ENCODE measurements at regions not wholly inside any gene's neighbourhood (a gene's known extent, or its start where the extent isn't known, plus 50 kb on each side); places are given as distances from the start of the nearest gene placed in this dataset.

DNA sequence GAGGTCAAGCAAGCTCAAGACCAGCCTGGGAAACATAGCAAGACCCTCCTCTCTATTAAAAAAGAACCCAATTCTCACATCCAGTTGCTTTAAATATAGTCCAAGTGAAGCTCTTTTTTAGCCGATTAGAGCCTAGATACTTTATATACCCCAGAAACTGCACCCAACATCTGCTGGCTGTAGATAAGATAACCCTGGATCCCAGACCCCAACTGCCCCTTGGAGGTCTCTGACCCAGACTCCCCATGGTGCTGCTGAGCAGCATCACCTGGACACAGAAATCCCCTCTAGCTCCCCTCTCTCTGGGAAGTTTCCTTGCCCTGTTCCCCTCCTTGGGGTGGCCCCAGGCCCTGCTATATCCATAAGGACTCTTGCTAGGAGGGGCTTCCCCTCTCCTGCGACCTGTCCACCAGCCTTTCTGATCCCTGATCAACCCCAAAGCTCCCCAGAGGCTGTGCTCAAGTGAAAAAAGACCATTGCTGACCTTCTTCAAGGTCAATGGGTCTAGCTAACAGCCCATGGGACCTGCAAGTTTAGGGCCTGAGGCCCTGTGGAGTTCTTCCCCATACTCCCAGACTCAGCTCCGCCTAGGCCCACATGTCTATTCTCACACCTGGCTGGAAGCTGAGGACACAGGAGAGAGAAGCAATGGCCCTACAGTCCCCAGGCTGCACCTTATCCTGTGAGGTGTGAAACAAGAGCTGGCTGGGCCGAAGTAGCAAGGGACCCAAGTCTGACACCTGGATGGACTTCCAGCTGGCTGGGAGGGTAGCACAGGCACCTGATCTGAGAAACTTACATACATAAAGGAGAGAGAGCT, 56.2 kb downstream of the ARL6IP4 start:
- ATAC-seq (ENCODE audit: low read depth in 2 of 2) (no peak), DNase-seq (no peak)
- H3K4me3 Mint-ChIP-seq: no peak overlapping the region
- Histone ChIP-seq H3K4me3 (ENCODE audit: low read depth, low read length) (no peak overlapping the region), H3K9me3 (ENCODE audit: control insufficient read depth in 2 of 2, low read length in 2 of 2) (no peaks in the 10 kb centered on the region), H3K27ac (ENCODE audit: insufficient read depth, low read length, poor library complexity, severe bottlenecking) (no peak overlapping the region), H3K36me3 (ENCODE audit: control insufficient read depth, insufficient read depth, low read length) (peaks cover 25% of the 10 kb centered on the region), H3K27me3 (ENCODE audit: control insufficient read depth, insufficient read depth, low read length) (no peaks in the 10 kb centered on the region), H3K4me1 (ENCODE audit: control insufficient read depth, insufficient read depth, low read length, poor library complexity, severe bottlenecking) (no peaks in the 10 kb centered on the region)
- H3K4me1 Mint-ChIP-seq: peaks cover 7 to 50% (median 22%) of the 10 kb centered on the region in 4 donors
- H3K27me3 Mint-ChIP-seq: no peaks in the 10 kb centered on the region
- H3K9me3 Mint-ChIP-seq: no peaks in the 10 kb centered on the region
- peaks cover 12% of the 10 kb centered on the region for H3K36me3 Mint-ChIP-seq
- peak overlapping the region; percentile 60 to 80 (median 78) for H3K27ac Mint-ChIP-seq

DNA sequence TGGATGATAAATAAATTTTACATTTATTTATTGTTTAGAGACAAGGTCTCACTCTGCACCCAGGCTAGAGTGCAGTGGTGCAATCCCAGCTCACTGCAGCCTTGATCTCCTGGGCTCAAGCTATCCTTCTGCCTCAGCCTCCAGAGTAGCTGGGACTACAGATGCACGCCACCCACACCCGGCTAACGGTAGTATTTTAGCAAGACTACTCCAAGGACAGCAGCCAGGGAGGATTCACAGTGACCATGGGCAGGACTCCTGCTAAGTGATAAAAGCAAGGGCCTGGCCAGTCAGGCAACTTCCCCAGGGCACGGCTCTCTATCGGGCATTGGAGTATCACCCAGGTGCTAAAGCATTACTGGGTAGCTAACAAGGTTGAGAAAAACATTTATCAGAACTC, 55.4 kb downstream of the ARL6IP4 start:
- H3K9me3 ChIP-seq (ENCODE audit: control insufficient read depth in 2 of 2, low read length in 2 of 2): no peaks in the 10 kb centered on the region
- Mint-ChIP-seq H3K9me3 (no peaks in the 10 kb centered on the region), H3K36me3 (peaks cover 18% of the 10 kb centered on the region), H3K4me3 (no peak overlapping the region), H3K4me1 (peaks cover 7 to 46% (median 22%) of the 10 kb centered on the region in 4 donors), H3K27ac (peak overlapping the region in 1 of 3 donors; percentile 80), H3K27me3 (no peaks in the 10 kb centered on the region)
- H3K36me3 ChIP-seq (ENCODE audit: control insufficient read depth, insufficient read depth, low read length): peaks cover 29% of the 10 kb centered on the region
- ATAC-seq (ENCODE audit: low read depth in 2 of 2): no peak
- H3K27ac ChIP-seq (ENCODE audit: insufficient read depth, low read length, poor library complexity, severe bottlenecking): no peak overlapping the region
- H3K4me1 ChIP-seq (ENCODE audit: control insufficient read depth, insufficient read depth, low read length, poor library complexity, severe bottlenecking): no peaks in the 10 kb centered on the region
- no peak for DNase-seq
- H3K4me3 ChIP-seq (ENCODE audit: low read depth, low read length): no peak overlapping the region
- no peaks in the 10 kb centered on the region for H3K27me3 ChIP-seq (ENCODE audit: control insufficient read depth, insufficient read depth, low read length)

DNA sequence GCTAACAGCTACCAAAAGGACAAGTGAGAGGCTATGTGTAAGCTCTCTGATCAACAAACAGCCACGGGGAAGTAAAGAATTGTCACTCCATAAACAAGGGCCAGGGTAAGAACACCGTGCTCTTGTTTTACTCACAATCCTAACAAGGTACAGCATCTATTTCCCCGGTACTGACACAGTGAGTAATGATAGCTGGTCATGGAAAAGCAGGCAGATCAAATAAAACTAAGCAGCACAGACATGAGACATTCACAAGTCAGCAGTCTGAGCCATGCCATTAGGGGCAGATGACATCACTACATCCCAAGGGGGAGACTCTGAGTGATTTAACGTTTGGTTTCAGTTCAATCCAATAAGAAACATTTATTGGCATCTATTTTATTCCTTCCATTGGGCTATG, 54.4 kb downstream of the ARL6IP4 start:
- Histone ChIP-seq H3K27ac (ENCODE audit: insufficient read depth, low read length, poor library complexity, severe bottlenecking) (no peak overlapping the region), H3K4me3 (ENCODE audit: low read depth, low read length) (no peak overlapping the region), H3K4me1 (ENCODE audit: control insufficient read depth, insufficient read depth, low read length, poor library complexity, severe bottlenecking) (no peaks in the 10 kb centered on the region), H3K9me3 (ENCODE audit: control insufficient read depth in 2 of 2, low read length in 2 of 2) (no peaks in the 10 kb centered on the region), H3K36me3 (ENCODE audit: control insufficient read depth, insufficient read depth, low read length) (peaks cover 32% of the 10 kb centered on the region), H3K27me3 (ENCODE audit: control insufficient read depth, insufficient read depth, low read length) (no peaks in the 10 kb centered on the region)
- Mint-ChIP-seq H3K4me3 (no peak overlapping the region), H3K27ac (peak overlapping the region; percentile 4 to 83 (median 63)), H3K4me1 (peaks cover 7 to 48% (median 22%) of the 10 kb centered on the region in 4 donors), H3K27me3 (no peaks in the 10 kb centered on the region), H3K9me3 (no peaks in the 10 kb centered on the region), H3K36me3 (peaks cover 21% of the 10 kb centered on the region)
- DNase-seq (no peak), ATAC-seq (ENCODE audit: low read depth in 2 of 2) (no peak)

DNA sequence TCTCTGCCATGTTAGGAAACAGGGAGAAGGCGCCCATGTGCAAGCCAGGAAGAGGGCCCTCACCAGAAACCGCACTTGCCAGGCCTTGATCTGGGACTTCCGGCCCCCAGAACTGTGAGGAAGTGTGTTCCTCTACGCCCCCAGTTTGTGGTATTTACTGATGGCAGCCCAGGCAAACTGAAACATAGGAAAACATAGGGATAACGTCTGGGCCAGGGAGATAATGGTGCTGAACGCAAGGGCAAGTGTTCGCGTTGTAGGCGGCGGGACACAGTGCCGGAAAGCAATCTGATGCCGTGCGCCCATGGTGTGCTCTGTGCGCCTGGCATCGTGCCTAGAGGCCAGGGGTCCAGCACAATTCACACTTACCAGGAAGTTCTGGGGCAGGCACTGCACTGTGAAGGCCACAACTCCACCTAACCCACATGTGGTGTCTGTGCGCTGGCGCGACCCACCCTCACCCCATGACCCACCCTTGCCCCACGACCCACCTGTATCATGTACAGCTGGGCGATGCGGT, 53.6 kb downstream of the ARL6IP4 start:
- H3K4me1 ChIP-seq (ENCODE audit: control insufficient read depth, insufficient read depth, low read length, poor library complexity, severe bottlenecking): no peaks in the 10 kb centered on the region
- no peaks in the 10 kb centered on the region for H3K9me3 ChIP-seq (ENCODE audit: control insufficient read depth in 2 of 2, low read length in 2 of 2)
- no peaks in the 10 kb centered on the region for H3K27me3 Mint-ChIP-seq
- H3K4me3 ChIP-seq (ENCODE audit: low read depth, low read length): no peak overlapping the region
- no peaks in the 10 kb centered on the region for H3K27me3 ChIP-seq (ENCODE audit: control insufficient read depth, insufficient read depth, low read length)
- no peak overlapping the region for H3K27ac ChIP-seq (ENCODE audit: insufficient read depth, low read length, poor library complexity, severe bottlenecking)
- H3K36me3 Mint-ChIP-seq: peaks cover 25% of the 10 kb centered on the region
- H3K4me1 Mint-ChIP-seq: peaks cover 7 to 52% (median 20%) of the 10 kb centered on the region in 4 donors
- H3K36me3 ChIP-seq (ENCODE audit: control insufficient read depth, insufficient read depth, low read length): peaks cover 34% of the 10 kb centered on the region
- peak overlapping the region in 2 of 3 donors; percentile 80 to 91 for H3K27ac Mint-ChIP-seq
- ATAC-seq (ENCODE audit: low read depth in 2 of 2): peak in 1 of 2 donors; percentile 16
- H3K4me3 Mint-ChIP-seq: peak overlapping the region in 2 of 4 donors; percentile 33 to 81
- H3K9me3 Mint-ChIP-seq: no peaks in the 10 kb centered on the region
- DNase-seq: peak in 1 of 3 donors; percentile 24

DNA sequence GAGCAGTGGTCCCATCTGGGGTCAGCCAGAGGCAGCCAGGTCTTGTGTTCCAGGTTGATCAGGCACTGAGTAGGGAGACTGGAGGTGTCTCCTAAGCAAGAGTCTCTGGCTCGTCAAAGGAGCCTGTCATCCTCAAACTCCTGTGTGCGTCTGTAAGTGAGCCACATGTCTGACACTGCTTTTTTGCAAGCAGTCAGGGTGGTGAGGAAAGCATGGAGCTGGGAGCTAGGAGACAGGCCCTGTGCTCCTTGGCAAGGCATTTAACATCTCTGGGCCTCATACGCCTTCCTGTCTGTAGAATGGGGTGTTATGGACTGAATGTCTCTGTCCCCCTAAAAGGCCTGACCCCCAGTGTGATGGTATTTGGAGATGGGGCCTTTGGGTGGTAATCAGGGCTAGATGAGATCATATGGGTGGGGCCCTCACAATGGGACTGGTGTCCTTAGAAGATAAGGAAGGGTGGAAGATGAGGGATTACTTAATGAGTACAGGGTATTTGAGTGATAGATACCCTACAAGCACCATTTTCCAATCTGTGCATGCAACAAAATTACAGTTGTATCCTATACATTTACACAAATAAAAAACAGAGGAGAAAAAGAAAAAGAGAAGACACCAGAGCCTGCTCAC, 53.0 kb downstream of the ARL6IP4 start:
- peaks cover 7 to 53% (median 20%) of the 10 kb centered on the region in 4 donors for H3K4me1 Mint-ChIP-seq
- Histone ChIP-seq H3K36me3 (ENCODE audit: control insufficient read depth, insufficient read depth, low read length) (peaks cover 37% of the 10 kb centered on the region), H3K27ac (ENCODE audit: insufficient read depth, low read length, poor library complexity, severe bottlenecking) (no peak overlapping the region), H3K27me3 (ENCODE audit: control insufficient read depth, insufficient read depth, low read length) (no peaks in the 10 kb centered on the region), H3K4me3 (ENCODE audit: low read depth, low read length) (no peak overlapping the region), H3K9me3 (ENCODE audit: control insufficient read depth in 2 of 2, low read length in 2 of 2) (no peaks in the 10 kb centered on the region), H3K4me1 (ENCODE audit: control insufficient read depth, insufficient read depth, low read length, poor library complexity, severe bottlenecking) (no peaks in the 10 kb centered on the region)
- DNase-seq (no peak), ATAC-seq (ENCODE audit: low read depth in 2 of 2) (no peak)
- peak overlapping the region in 2 of 3 donors; percentile 80 to 91 for H3K27ac Mint-ChIP-seq
- H3K4me3 Mint-ChIP-seq: peak overlapping the region in 1 of 4 donors; percentile 81
- H3K36me3 Mint-ChIP-seq: peaks cover 25% of the 10 kb centered on the region
- no peaks in the 10 kb centered on the region for H3K9me3 Mint-ChIP-seq
- no peaks in the 10 kb centered on the region for H3K27me3 Mint-ChIP-seq

DNA sequence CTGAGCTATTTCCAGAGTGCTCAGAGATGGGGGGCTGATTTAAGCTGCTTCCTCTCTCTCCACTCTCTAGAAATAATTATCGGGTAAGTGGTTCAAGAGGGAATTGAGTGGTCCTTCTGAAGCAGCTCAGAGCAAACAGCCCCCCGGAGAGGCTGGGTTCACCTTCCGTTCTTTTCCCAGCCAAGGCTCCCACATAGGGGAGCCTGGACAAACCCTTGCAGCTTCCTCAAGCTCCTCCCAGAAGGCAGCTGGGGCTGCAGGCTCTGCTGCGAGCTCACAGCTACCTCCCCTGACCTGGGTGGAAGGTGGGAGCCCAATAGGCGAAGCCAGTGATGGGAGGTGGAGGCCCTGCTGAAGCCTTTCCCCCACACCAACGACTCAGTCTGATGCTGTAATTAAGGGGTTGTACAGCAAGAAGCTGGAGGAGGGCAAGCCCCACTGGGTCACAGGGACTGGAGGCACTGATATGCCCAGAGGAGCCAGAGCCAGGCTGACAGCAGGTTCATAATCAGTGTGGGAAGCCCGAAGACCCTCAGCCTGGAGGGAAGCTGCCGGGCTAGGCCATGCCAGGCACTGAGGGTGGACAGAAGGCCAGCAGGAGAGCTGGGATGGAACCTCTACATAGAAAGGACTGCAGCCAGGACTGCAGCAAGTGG, 52.4 kb downstream of the ARL6IP4 start:
- ATAC-seq (ENCODE audit: low read depth in 2 of 2) (no peak), DNase-seq (no peak)
- Mint-ChIP-seq H3K27ac (peak overlapping the region in 2 of 3 donors; percentile 43 to 91), H3K9me3 (no peaks in the 10 kb centered on the region), H3K4me3 (no peak overlapping the region), H3K36me3 (peaks cover 25% of the 10 kb centered on the region), H3K4me1 (peaks cover 7 to 58% (median 17%) of the 10 kb centered on the region in 4 donors), H3K27me3 (no peaks in the 10 kb centered on the region)
- no peaks in the 10 kb centered on the region for H3K4me1 ChIP-seq (ENCODE audit: control insufficient read depth, insufficient read depth, low read length, poor library complexity, severe bottlenecking)
- H3K27me3 ChIP-seq (ENCODE audit: control insufficient read depth, insufficient read depth, low read length): no peaks in the 10 kb centered on the region
- H3K27ac ChIP-seq (ENCODE audit: insufficient read depth, low read length, poor library complexity, severe bottlenecking): no peak overlapping the region
- H3K36me3 ChIP-seq (ENCODE audit: control insufficient read depth, insufficient read depth, low read length): peaks cover 42% of the 10 kb centered on the region
- H3K4me3 ChIP-seq (ENCODE audit: low read depth, low read length): no peak overlapping the region
- no peaks in the 10 kb centered on the region for H3K9me3 ChIP-seq (ENCODE audit: control insufficient read depth in 2 of 2, low read length in 2 of 2)
